ENCODE measurements at regions not wholly inside any gene's neighbourhood (a gene's known extent, or its start where the extent isn't known, plus 50 kb on each side); places are given as distances from the start of the nearest gene placed in this dataset.

DNA sequence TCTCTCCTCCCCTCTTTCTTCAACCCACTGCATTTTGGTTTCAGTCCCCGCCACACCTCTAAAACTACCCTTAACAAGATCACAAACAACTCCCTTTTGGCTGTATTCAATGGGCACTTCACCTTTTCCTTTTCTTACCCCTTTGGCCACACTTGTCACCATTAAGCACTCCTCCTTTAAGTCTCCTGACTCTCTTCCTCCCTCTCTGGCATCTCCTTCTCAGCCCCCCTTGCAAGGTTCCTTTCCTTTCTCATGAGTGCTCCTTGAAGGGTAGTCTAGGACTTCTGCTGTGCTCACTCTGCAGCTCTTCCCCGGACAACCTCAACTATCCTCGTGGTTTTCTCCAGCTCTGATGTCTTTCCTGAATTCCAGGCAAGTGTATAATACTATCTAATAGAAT, 103.7 kb downstream of the RPL22L1 start:
- TF ChIP-seq SUZ12 (IDR thresholded peaks at IDR 0.05), result no peak
- no peak for TF ChIP-seq HDGF (IDR thresholded peaks at IDR 0.05; ENCODE audit: borderline replicate concordance)
- TF ChIP-seq ARNT (IDR thresholded peaks at IDR 0.05), result no peak
- no peak for TF ChIP-seq TARDBP (IDR thresholded peaks at IDR 0.05)
- TF ChIP-seq BHLHE40 (IDR thresholded peaks at IDR 0.05; ENCODE audit: borderline replicate concordance), result no peak
- TF ChIP-seq, protein P1, sequence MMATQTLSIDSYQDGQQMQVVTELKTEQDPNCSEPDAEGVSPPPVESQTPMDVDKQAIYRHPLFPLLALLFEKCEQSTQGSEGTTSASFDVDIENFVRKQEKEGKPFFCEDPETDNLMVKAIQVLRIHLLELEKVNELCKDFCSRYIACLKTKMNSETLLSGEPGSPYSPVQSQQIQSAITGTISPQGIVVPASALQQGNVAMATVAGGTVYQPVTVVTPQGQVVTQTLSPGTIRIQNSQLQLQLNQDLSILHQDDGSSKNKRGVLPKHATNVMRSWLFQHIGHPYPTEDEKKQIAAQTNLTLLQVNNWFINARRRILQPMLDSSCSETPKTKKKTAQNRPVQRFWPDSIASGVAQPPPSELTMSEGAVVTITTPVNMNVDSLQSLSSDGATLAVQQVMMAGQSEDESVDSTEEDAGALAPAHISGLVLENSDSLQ (IDR thresholded peaks at IDR 0.05), result no peak
- TF ChIP-seq FOXK2 (IDR thresholded peaks at IDR 0.05), result no peak
- POLR2A ChIA-PET, result no interaction called here
- CTCF ChIA-PET, result no interaction called here
- DNase-seq (ENCODE audit: extremely low spot score), result no peak

DNA sequence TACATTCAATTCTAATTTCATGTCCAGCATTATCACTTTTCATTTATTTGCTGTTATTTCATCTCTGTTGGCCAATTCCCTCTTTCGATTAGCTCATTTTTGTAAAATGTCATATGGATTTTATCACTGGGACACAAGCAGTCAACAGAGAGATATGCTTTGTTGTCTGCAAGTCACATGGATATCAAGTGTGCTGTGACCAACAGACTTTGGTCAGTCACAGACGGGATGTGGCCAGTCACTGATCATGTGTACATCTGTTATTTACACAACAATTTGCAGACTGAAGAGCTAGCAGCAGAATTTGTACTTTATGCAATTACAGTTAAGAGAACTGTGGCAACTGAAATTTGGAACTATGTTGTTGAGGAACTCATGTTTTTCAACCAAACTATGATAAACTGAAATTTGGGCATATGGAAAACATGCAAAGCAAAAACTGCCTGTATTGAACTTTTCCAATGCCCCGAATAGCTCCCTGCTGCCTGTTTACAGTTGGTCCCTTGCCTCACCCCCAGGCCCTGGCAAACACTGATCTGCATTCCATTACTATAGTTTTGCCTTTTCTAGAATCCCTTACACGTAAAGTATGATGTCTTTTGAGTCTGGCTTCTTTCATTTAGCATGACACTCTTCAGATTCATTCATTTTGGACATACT, 104.4 kb downstream of the RPL22L1 start:
- CTCF ChIA-PET, result interaction anchor here (0.5 to 0.6 kb wide), 2 partner anchors 355 to 1187 kb away, joined by 3 read pairs; no protein-coding TSS in a partner anchor
- no peak for TF ChIP-seq ZNF384 (IDR thresholded peaks at IDR 0.05)
- TF ChIP-seq FOXA1 (IDR thresholded peaks at IDR 0.05), result no peak
- no peak for TF ChIP-seq FOXM1 (IDR thresholded peaks at IDR 0.05; ENCODE audit: borderline replicate concordance)
- TF ChIP-seq LEF1 (IDR thresholded peaks at IDR 0.05; ENCODE audit: borderline replicate concordance), result no peak
- no peak for TF ChIP-seq TARDBP (IDR thresholded peaks at IDR 0.05)
- TF ChIP-seq, protein P1 (IDR thresholded peaks at IDR 0.05), result no peak
- TF ChIP-seq HDGF (IDR thresholded peaks at IDR 0.05; ENCODE audit: borderline replicate concordance), result no peak
- no peak for TF ChIP-seq ELF4 (IDR thresholded peaks at IDR 0.05)
- no peak for TF ChIP-seq BHLHE40 (IDR thresholded peaks at IDR 0.05; ENCODE audit: borderline replicate concordance)
- TF ChIP-seq L3MBTL2 (conservative IDR thresholded peaks at IDR 0.05), result no peak
- TF ChIP-seq SUZ12 (IDR thresholded peaks at IDR 0.05), result no peak
- no peak for TF ChIP-seq FOXK2 (IDR thresholded peaks at IDR 0.05)
- no peak for TF ChIP-seq CTBP1 (IDR thresholded peaks at IDR 0.05; ENCODE audit: borderline replicate concordance)
- TF ChIP-seq NFRKB (IDR thresholded peaks at IDR 0.05), result no peak
- TF ChIP-seq ARNT (IDR thresholded peaks at IDR 0.05), result no peak
- no peak for TF ChIP-seq SP1 (IDR thresholded peaks at IDR 0.05)
- DNase-seq (ENCODE audit: extremely low spot score), result no peak
- POLR2A ChIA-PET, result no interaction called here

DNA sequence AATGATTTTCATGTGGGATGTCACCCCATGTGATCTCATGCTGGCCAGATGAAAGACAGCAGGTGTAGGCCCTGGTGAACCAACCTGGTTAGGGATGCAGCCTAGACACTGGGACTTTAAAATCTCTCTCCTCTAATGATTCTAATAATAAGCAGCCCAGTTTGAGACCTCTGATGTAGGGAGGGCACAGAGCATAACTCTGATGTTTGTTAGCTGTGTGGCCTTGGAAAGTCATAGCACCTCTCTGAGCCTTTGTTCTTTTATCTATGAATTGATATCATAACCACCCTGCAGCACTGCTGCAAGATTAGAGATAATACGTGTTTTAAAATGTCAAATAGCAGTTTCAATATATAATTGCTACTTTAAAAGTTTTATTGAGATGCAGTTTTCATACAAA, 106.0 kb downstream of the RPL22L1 start:
- ChIA-PET CTCF (no interaction called here), POLR2A (no interaction called here)
- DNase-seq (ENCODE audit: extremely low spot score), result no peak
- TF ChIP-seq ZNF384 (IDR thresholded peaks at IDR 0.05) (no peak), NFRKB (IDR thresholded peaks at IDR 0.05) (no peak)

- TF ChIP-seq HDGF (IDR thresholded peaks at IDR 0.05; ENCODE audit: borderline replicate concordance) (no peak), L3MBTL2 (conservative IDR thresholded peaks at IDR 0.05) (no peak), SP1 (IDR thresholded peaks at IDR 0.05) (no peak), FOXM1 (IDR thresholded peaks at IDR 0.05; ENCODE audit: borderline replicate concordance) (no peak), ELF4 (IDR thresholded peaks at IDR 0.05) (no peak), CTBP1 (IDR thresholded peaks at IDR 0.05; ENCODE audit: borderline replicate concordance) (no peak), ZNF384 (IDR thresholded peaks at IDR 0.05) (no peak), SUZ12 (IDR thresholded peaks at IDR 0.05) (no peak), FOXK2 (IDR thresholded peaks at IDR 0.05) (no peak)
- ChIA-PET POLR2A (no interaction called here), CTCF (no interaction called here)
- DNase-seq (ENCODE audit: extremely low spot score), result no peak
These were observed 107.9 kb downstream of the RPL22L1 start for GRCh38 chr3:170762064-170762463.

- TF ChIP-seq ZNF384 (IDR thresholded peaks at IDR 0.05) (no peak), BHLHE40 (IDR thresholded peaks at IDR 0.05; ENCODE audit: borderline replicate concordance) (no peak), ELF4 (IDR thresholded peaks at IDR 0.05) (no peak), ARNT (IDR thresholded peaks at IDR 0.05) (no peak), LEF1 (IDR thresholded peaks at IDR 0.05; ENCODE audit: borderline replicate concordance) (no peak), FOXA1 (IDR thresholded peaks at IDR 0.05) (no peak)
- TF ChIP-seq, protein P1 (IDR thresholded peaks at IDR 0.05), result no peak
- CTCF ChIA-PET, result no interaction called here
- no peak for DNase-seq (ENCODE audit: extremely low spot score)
- POLR2A ChIA-PET, result no interaction called here
These were observed 108.9 kb downstream of the RPL22L1 start for GRCh38 chr3:170761103-170761502.

- TF ChIP-seq SP1 (IDR thresholded peaks at IDR 0.05), result no peak
- TF ChIP-seq TARDBP (IDR thresholded peaks at IDR 0.05), result no peak
- TF ChIP-seq ELF4 (IDR thresholded peaks at IDR 0.05), result no peak
- TF ChIP-seq FOXK2 (IDR thresholded peaks at IDR 0.05), result no peak
- TF ChIP-seq, protein P1 (IDR thresholded peaks at IDR 0.05), result no peak
- TF ChIP-seq L3MBTL2 (conservative IDR thresholded peaks at IDR 0.05), result no peak
- TF ChIP-seq FOXM1 (IDR thresholded peaks at IDR 0.05; ENCODE audit: borderline replicate concordance), result no peak
- no peak for TF ChIP-seq CTBP1 (IDR thresholded peaks at IDR 0.05; ENCODE audit: borderline replicate concordance)
- TF ChIP-seq FOXA1 (IDR thresholded peaks at IDR 0.05), result no peak
- DNase-seq (ENCODE audit: extremely low spot score), result no peak
- ChIA-PET POLR2A (no interaction called here), CTCF (no interaction called here)
These were observed 109.8 kb downstream of the RPL22L1 start for GRCh38 chr3:170760174-170760526.

Data from HEK293T (cell line).